GM23338 (cell line): ENCODE measurements at regions not wholly inside any gene's neighbourhood (a gene's known extent, or its start where the extent isn't known, plus 50 kb on each side); places are given as distances from the start of the nearest gene placed in this dataset.

Experiments
- ATAC-seq: fragments of 200-7000 bp; cut with Tn5 transposase; 3 replicates; pipeline ENCODE4 v1.9.1; 2020
- DNase-seq: peaks from one replicate; pipeline ENCODE4 v3.0.0-alpha.2; 2015; ENCODE audit warnings: low spot score
- H2AFZ ChIP-seq: fragments of 200-600 bp; sonication (generic); 2 replicates; pipeline ENCODE4 v1.8.0; 2016; ENCODE audit warnings: antibody characterized with exemption, mild to moderate bottlenecking, moderate library complexity
- H3F3A ChIP-seq: fragments of 200-600 bp; sonication (generic); replicated peaks from 2 replicates; pipeline ENCODE4 v1.8.0; 2017; ENCODE audit warnings: antibody characterized with exemption, mixed run types, low read depth
- H3K27ac ChIP-seq: fragments of 200-600 bp; sonication (generic); 2 replicates; pipeline ENCODE4 v1.6.1; 2016; ENCODE audit warnings: low read depth
- H3K27me3 ChIP-seq: fragments of 200-600 bp; sonication (generic); 2 replicates; pipeline ENCODE4 v1.8.0; 2016; ENCODE audit warnings: mild to moderate bottlenecking, mixed run types, moderate library complexity; ENCODE audit not compliant: insufficient read depth
- H3K36me3 ChIP-seq: fragments of 200-600 bp; sonication (generic); 2 replicates; pipeline ENCODE4 v1.8.0; 2016; ENCODE audit warnings: mild to moderate bottlenecking; ENCODE audit not compliant: insufficient read depth
- H3K4me1 ChIP-seq: fragments of 200-600 bp; sonication (generic); 2 replicates; pipeline ENCODE4 v1.8.0; 2016; ENCODE audit warnings: mild to moderate bottlenecking, moderate library complexity; ENCODE audit not compliant: insufficient read depth
- H3K4me2 ChIP-seq: fragments of 200-600 bp; sonication (generic); 2 replicates; pipeline ENCODE4 v1.7.1; 2017; ENCODE audit warnings: mixed run types
- H3K4me3 ChIP-seq: fragments of 200-600 bp; sonication (generic); 2 replicates; pipeline ENCODE4 v1.6.1; 2016; ENCODE audit warnings: mixed run types
- H3K79me2 ChIP-seq: fragments of 200-600 bp; sonication (generic); replicated peaks from 2 replicates; pipeline ENCODE4 v1.8.0; 2017; ENCODE audit warnings: mild to moderate bottlenecking; ENCODE audit not compliant: insufficient read depth
- H3K9me2 ChIP-seq: fragments of 200-600 bp; sonication (generic); 2 replicates; pipeline ENCODE4 v1.8.0; 2017; ENCODE audit not compliant: insufficient read depth
- H4K20me1 ChIP-seq: fragments of 200-600 bp; sonication (generic); replicated peaks from 2 replicates; pipeline ENCODE4 v1.8.0; 2017; ENCODE audit warnings: mild to moderate bottlenecking; ENCODE audit not compliant: insufficient read depth
- H3K27ac Mint-ChIP-seq: 2 replicates; pipeline ENCODE4 v1.8.0; 2020; ENCODE audit warnings: inconsistent platforms, mild to moderate bottlenecking, moderate library complexity, mixed read lengths
- H3K27me3 Mint-ChIP-seq: 3 replicates; pipeline ENCODE4 v1.8.0; 2022; ENCODE audit warnings: low read depth, mild to moderate bottlenecking, moderate library complexity, mixed read lengths, inconsistent platforms; ENCODE audit not compliant: insufficient read depth, poor library complexity
- H3K36me3 Mint-ChIP-seq: 3 replicates; pipeline ENCODE4 v1.8.0; 2021; ENCODE audit warnings: low read depth, mild to moderate bottlenecking, inconsistent platforms, moderate library complexity, mixed read lengths
- H3K4me1 Mint-ChIP-seq: 3 replicates; pipeline ENCODE4 v1.8.0; 2020; ENCODE audit warnings: mild to moderate bottlenecking, inconsistent platforms, mixed read lengths
- H3K4me3 Mint-ChIP-seq: 3 replicates; pipeline ENCODE4 v1.8.0; 2021; ENCODE audit warnings: moderate library complexity, mild to moderate bottlenecking, inconsistent platforms, mixed read lengths
- H3K9me3 Mint-ChIP-seq: 3 replicates; pipeline ENCODE4 v1.8.0; 2020; ENCODE audit warnings: moderate library complexity, mild to moderate bottlenecking, inconsistent platforms, mixed read lengths
- CREB1 ChIP-seq: fragments of 250-450 bp; sonication (Bioruptor Pico); IDR thresholded peaks from 2 replicates; pipeline ENCODE4 v1.5.0; 2020; ENCODE audit warnings: low read depth, mild to moderate bottlenecking, moderate library complexity
- ETS1 ChIP-seq: IDR thresholded peaks from 2 replicates; pipeline ENCODE4 v1.6.1; 2016; ENCODE audit warnings: antibody characterized with exemption
- EZH2 ChIP-seq: fragments of 200-600 bp; sonication (generic); IDR thresholded peaks from one replicate; pipeline ENCODE4 v1.8.0; 2017; ENCODE audit warnings: antibody characterized with exemption, mild to moderate bottlenecking, low read depth; ENCODE audit not compliant: unreplicated experiment
- EZH2phosphoT487 ChIP-seq: fragments of 200-600 bp; sonication (generic); IDR thresholded peaks from one replicate; pipeline ENCODE4 v1.8.1; 2018; ENCODE audit warnings: antibody characterized with exemption; ENCODE audit not compliant: unreplicated experiment
- JUNB ChIP-seq: IDR thresholded peaks from one replicate; pipeline ENCODE4 v1.6.1; 2016; ENCODE audit warnings: antibody characterized with exemption; ENCODE audit not compliant: unreplicated experiment
- NANOG ChIP-seq: IDR thresholded peaks from 2 replicates; pipeline ENCODE4 v1.6.1; 2016; ENCODE audit warnings: antibody characterized with exemption, borderline replicate concordance
- REST ChIP-seq: IDR thresholded peaks from one replicate; pipeline ENCODE4 v1.6.1; 2018; ENCODE audit warnings: antibody characterized with exemption; ENCODE audit not compliant: unreplicated experiment
- STAT1 ChIP-seq: IDR thresholded peaks from one replicate; pipeline ENCODE4 v1.6.1; 2016; ENCODE audit warnings: antibody characterized with exemption; ENCODE audit not compliant: unreplicated experiment
- ZNF114 ChIP-seq: fragments of 250-450 bp; sonication (Bioruptor Pico); IDR thresholded peaks from 2 replicates; pipeline ENCODE4 v1.5.0; 2020; ENCODE audit warnings: mild to moderate bottlenecking, moderate library complexity
- ZNF331 ChIP-seq: fragments of 250-450 bp; sonication (Bioruptor Pico); IDR thresholded peaks from 2 replicates; pipeline ENCODE4 v1.5.0; 2020; ENCODE audit warnings: low read depth, mild to moderate bottlenecking, moderate library complexity
- TF ChIP-seq, protein P1 (sequence below), 2 experiments: fragments of 200-600 bp in 1 of 2; sonication (generic) in 1 of 2; conservative IDR thresholded peaks; 2 replicates each; pipeline versions ENCODE4 v1.5.1 to v1.6.1; 2016 to 2017; ENCODE audit warnings: antibody characterized with exemption in 2 of 2, low read depth in 2 of 2, mild to moderate bottlenecking in 2 of 2, moderate library complexity in 1 of 2
- TF ChIP-seq, protein P2 (sequence below): fragments of 250-450 bp; sonication (Bioruptor Pico); IDR thresholded peaks from 2 replicates; pipeline ENCODE4 v1.5.0; 2020; ENCODE audit warnings: mild to moderate bottlenecking, moderate library complexity

- Histone ChIP-seq H3K27me3 (no peaks in the 10 kb centered on the region), H3K9me2 (0 out of 2 replicates have a peak, but pooled peaks cover 7% of the 10 kb centered on the region), H3K36me3 (no peaks in the 10 kb centered on the region), H3K4me1 (no peaks in the 10 kb centered on the region), H3K4me3 (no peak overlapping the region), H3F3A (no peaks in the 10 kb centered on the region), H3K27ac (no peak overlapping the region), H4K20me1 (no peaks in the 10 kb centered on the region), H3K4me2 (no peak overlapping the region), H2AFZ (no peak overlapping the region; the same call in 1 of the 2 replicates), H3K79me2 (no peaks in the 10 kb centered on the region)
- H3K9me3 Mint-ChIP-seq = peaks cover 3% of the 10 kb centered on the region; the same call in 2 of the 3 replicates
- ATAC-seq (no peak), DNase-seq (no peak)
- H3K4me3 Mint-ChIP-seq = no peak overlapping the region
- no peaks in the 10 kb centered on the region for H3K4me1 Mint-ChIP-seq
- H3K36me3 Mint-ChIP-seq = no peaks in the 10 kb centered on the region
- H3K27ac Mint-ChIP-seq = no peak overlapping the region
- TF ChIP-seq ZNF331 (CRISPR knock-in tag) (no peak), ZNF114 (no peak), NANOG (no peak), EZH2phosphoT487 (no peak), ETS1 (no peak), EZH2 (no peak), STAT1 (no peak), REST (no peak), JUNB (no peak), CREB1 (CRISPR knock-in tag) (no peak)
- TF ChIP-seq, protein P1, sequence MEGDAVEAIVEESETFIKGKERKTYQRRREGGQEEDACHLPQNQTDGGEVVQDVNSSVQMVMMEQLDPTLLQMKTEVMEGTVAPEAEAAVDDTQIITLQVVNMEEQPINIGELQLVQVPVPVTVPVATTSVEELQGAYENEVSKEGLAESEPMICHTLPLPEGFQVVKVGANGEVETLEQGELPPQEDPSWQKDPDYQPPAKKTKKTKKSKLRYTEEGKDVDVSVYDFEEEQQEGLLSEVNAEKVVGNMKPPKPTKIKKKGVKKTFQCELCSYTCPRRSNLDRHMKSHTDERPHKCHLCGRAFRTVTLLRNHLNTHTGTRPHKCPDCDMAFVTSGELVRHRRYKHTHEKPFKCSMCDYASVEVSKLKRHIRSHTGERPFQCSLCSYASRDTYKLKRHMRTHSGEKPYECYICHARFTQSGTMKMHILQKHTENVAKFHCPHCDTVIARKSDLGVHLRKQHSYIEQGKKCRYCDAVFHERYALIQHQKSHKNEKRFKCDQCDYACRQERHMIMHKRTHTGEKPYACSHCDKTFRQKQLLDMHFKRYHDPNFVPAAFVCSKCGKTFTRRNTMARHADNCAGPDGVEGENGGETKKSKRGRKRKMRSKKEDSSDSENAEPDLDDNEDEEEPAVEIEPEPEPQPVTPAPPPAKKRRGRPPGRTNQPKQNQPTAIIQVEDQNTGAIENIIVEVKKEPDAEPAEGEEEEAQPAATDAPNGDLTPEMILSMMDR (conservative IDR thresholded peaks at IDR 0.05; ENCODE audit: low read depth in 2 of 2) = no peak
- TF ChIP-seq, protein P2, sequence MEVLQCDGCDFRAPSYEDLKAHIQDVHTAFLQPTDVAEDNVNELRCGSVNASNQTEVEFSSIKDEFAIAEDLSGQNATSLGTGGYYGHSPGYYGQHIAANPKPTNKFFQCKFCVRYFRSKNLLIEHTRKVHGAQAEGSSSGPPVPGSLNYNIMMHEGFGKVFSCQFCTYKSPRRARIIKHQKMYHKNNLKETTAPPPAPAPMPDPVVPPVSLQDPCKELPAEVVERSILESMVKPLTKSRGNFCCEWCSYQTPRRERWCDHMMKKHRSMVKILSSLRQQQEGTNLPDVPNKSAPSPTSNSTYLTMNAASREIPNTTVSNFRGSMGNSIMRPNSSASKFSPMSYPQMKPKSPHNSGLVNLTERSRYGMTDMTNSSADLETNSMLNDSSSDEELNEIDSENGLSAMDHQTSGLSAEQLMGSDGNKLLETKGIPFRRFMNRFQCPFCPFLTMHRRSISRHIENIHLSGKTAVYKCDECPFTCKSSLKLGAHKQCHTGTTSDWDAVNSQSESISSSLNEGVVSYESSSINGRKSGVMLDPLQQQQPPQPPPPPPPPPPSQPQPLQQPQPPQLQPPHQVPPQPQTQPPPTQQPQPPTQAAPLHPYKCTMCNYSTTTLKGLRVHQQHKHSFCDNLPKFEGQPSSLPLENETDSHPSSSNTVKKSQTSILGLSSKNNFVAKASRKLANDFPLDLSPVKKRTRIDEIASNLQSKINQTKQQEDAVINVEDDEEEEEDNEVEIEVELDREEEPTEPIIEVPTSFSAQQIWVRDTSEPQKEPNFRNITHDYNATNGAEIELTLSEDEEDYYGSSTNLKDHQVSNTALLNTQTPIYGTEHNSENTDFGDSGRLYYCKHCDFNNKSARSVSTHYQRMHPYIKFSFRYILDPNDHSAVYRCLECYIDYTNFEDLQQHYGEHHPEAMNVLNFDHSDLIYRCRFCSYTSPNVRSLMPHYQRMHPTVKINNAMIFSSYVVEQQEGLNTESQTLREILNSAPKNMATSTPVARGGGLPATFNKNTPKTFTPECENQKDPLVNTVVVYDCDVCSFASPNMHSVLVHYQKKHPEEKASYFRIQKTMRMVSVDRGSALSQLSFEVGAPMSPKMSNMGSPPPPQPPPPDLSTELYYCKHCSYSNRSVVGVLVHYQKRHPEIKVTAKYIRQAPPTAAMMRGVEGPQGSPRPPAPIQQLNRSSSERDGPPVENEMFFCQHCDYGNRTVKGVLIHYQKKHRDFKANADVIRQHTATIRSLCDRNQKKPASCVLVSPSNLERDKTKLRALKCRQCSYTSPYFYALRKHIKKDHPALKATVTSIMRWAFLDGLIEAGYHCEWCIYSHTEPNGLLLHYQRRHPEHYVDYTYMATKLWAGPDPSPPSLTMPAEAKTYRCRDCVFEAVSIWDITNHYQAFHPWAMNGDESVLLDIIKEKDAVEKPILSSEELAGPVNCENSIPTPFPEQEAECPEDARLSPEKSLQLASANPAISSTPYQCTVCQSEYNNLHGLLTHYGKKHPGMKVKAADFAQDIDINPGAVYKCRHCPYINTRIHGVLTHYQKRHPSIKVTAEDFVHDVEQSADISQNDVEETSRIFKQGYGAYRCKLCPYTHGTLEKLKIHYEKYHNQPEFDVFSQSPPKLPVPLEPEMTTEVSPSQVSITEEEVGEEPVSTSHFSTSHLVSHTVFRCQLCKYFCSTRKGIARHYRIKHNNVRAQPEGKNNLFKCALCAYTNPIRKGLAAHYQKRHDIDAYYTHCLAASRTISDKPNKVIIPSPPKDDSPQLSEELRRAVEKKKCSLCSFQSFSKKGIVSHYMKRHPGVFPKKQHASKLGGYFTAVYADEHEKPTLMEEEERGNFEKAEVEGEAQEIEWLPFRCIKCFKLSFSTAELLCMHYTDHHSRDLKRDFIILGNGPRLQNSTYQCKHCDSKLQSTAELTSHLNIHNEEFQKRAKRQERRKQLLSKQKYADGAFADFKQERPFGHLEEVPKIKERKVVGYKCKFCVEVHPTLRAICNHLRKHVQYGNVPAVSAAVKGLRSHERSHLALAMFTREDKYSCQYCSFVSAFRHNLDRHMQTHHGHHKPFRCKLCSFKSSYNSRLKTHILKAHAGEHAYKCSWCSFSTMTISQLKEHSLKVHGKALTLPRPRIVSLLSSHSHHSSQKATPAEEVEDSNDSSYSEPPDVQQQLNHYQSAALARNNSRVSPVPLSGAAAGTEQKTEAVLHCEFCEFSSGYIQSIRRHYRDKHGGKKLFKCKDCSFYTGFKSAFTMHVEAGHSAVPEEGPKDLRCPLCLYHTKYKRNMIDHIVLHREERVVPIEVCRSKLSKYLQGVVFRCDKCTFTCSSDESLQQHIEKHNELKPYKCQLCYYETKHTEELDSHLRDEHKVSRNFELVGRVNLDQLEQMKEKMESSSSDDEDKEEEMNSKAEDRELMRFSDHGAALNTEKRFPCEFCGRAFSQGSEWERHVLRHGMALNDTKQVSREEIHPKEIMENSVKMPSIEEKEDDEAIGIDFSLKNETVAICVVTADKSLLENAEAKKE (CRISPR knock-in tag) = no peak
- no peaks in the 10 kb centered on the region for H3K27me3 Mint-ChIP-seq
Observed at GRCh38 chr15:38888701-38889221, 324.1 kb upstream of the RASGRP1 start.
